ENCODE measurements at regions not wholly inside any gene's neighbourhood (a gene's known extent, or its start where the extent isn't known, plus 50 kb on each side); places are given as distances from the start of the nearest gene placed in this dataset.

DNA sequence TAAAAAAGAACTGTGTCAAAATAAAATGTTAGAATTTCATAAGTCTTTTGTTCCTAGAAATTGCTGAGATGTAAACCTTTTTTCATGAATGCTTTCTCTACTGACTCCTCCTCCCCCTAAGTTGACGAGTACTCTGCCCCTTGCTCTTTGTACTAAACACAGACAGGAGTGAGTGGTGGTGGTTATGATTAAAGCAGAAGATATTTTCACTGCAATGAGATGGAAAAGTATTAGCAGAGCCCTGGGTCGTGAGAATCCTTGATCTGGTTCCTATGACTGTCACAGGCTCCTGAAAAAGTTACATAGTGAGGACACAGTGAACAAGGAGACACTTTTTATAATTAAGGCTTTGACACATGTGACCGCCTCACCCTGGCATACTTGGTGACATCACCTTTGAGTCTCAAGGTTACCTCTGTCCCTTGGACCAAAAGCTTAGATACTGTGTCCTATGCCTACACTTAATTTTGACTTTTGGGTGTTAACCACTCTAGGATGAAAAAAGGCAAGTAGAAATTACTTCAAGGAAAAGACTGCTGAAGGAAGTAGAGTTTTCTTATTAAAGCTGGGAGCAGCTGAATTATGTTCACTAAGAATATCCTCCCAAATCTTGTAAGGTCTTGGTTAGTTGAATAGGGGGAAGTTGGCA lies 130.4 kb upstream of the LYSMD4 start:
- ChIA-PET CTCF (no interaction called here), POLR2A (no interaction called here)
- DNase-seq (no peak), ATAC-seq (ENCODE audit: poor library complexity) (no peak)
- Histone ChIP-seq H3K9me3 (ENCODE audit: control insufficient read depth in 1 of 2, insufficient read depth in 1 of 2, low read length in 2 of 2) (no peaks in the 10 kb centered on the region), H3K4me1 (ENCODE audit: insufficient read depth, low read length) (no peaks in the 10 kb centered on the region), H3K4me3 (ENCODE audit: low read length) (no peak overlapping the region), H3K36me3 (ENCODE audit: insufficient read depth, low read length) (no peaks in the 10 kb centered on the region), H3K27me3 (ENCODE audit: control insufficient read depth in 1 of 2, insufficient read depth in 2 of 2, low read length in 2 of 2) (no peaks in the 10 kb centered on the region), H3K27ac (ENCODE audit: low read depth in 1 of 2, low read length in 2 of 2) (no peak overlapping the region)
- Mint-ChIP-seq H3K4me3 (no peak overlapping the region), H3K9me3 (no peaks in the 10 kb centered on the region), H3K4me1 (ENCODE audit: low read depth) (no peaks in the 10 kb centered on the region), H3K27me3 (no peaks in the 10 kb centered on the region), H3K27ac (no peak overlapping the region), H3K36me3 (ENCODE audit: low read depth) (no peaks in the 10 kb centered on the region)
- TF ChIP-seq, protein P1, sequence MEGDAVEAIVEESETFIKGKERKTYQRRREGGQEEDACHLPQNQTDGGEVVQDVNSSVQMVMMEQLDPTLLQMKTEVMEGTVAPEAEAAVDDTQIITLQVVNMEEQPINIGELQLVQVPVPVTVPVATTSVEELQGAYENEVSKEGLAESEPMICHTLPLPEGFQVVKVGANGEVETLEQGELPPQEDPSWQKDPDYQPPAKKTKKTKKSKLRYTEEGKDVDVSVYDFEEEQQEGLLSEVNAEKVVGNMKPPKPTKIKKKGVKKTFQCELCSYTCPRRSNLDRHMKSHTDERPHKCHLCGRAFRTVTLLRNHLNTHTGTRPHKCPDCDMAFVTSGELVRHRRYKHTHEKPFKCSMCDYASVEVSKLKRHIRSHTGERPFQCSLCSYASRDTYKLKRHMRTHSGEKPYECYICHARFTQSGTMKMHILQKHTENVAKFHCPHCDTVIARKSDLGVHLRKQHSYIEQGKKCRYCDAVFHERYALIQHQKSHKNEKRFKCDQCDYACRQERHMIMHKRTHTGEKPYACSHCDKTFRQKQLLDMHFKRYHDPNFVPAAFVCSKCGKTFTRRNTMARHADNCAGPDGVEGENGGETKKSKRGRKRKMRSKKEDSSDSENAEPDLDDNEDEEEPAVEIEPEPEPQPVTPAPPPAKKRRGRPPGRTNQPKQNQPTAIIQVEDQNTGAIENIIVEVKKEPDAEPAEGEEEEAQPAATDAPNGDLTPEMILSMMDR (IDR thresholded peaks at IDR 0.05) = no peak
- intact Hi-C loops (cut with DNase I, micrococcal nuclease) = no loop called here

DNA sequence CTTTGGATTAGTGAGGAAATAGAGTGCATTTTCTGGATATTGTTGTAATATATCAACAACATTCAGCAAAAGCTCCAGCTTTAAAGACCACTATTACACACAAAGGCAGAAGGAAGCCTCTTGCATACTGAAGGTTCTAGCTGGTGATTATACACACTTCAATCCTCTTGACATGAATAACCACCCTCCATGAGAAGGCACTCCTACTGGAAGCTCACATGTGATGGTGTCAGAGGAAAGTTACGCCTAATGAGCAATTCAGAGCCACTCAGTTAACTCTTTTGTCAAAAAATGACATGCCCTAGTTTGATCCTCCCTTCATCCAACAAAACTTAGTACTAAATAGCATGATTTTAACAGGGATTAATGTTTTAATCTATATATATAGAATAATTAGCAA lies 124.6 kb upstream of the LYSMD4 start:
- TF ChIP-seq, protein P1 (IDR thresholded peaks at IDR 0.05) = no peak
- intact Hi-C loops (cut with DNase I, micrococcal nuclease) = no loop called here
- no peaks in the 10 kb centered on the region for H3K27me3 ChIP-seq (ENCODE audit: control insufficient read depth in 1 of 2, insufficient read depth in 2 of 2, low read length in 2 of 2)
- ATAC-seq (ENCODE audit: poor library complexity) = no peak
- no peaks in the 10 kb centered on the region for H3K9me3 ChIP-seq (ENCODE audit: control insufficient read depth in 1 of 2, insufficient read depth in 1 of 2, low read length in 2 of 2)
- Mint-ChIP-seq H3K27me3 (no peaks in the 10 kb centered on the region), H3K27ac (no peak overlapping the region), H3K36me3 (ENCODE audit: low read depth) (no peaks in the 10 kb centered on the region), H3K9me3 (no peaks in the 10 kb centered on the region), H3K4me1 (ENCODE audit: low read depth) (no peaks in the 10 kb centered on the region), H3K4me3 (no peak overlapping the region)
- ChIA-PET CTCF (no interaction called here), POLR2A (no interaction called here)
- no peaks in the 10 kb centered on the region for H3K4me1 ChIP-seq (ENCODE audit: insufficient read depth, low read length)
- no peak for DNase-seq
- no peaks in the 10 kb centered on the region for H3K36me3 ChIP-seq (ENCODE audit: insufficient read depth, low read length)
- H3K27ac ChIP-seq (ENCODE audit: low read depth in 1 of 2, low read length in 2 of 2) = no peak overlapping the region
- H3K4me3 ChIP-seq (ENCODE audit: low read length) = no peak overlapping the region

DNA sequence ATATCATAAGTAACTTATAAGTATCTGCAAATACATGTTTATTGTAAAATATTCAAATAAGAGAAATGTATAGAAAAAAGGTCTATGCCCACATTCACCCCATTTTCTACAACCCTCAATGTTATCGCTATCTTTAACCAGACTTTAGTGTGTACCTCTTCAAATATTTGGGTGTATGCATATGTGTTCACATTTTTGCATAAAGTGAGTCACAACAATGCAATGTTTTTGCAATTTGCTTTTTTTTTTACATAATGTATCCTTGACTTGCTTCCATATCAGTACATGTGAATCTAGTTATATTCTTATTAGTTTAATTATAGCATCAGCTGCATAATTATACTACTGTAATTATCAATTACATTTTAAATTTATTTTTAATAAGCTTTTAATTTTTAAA lies 117.3 kb upstream of the LYSMD4 start:
- H3K4me1 Mint-ChIP-seq (ENCODE audit: low read depth) = no peaks in the 10 kb centered on the region
- no peak overlapping the region for H3K27ac ChIP-seq (ENCODE audit: low read depth in 1 of 2, low read length in 2 of 2)
- H3K27me3 Mint-ChIP-seq = no peaks in the 10 kb centered on the region
- ChIA-PET POLR2A (no interaction called here), CTCF (no interaction called here)
- no peaks in the 10 kb centered on the region for H3K36me3 ChIP-seq (ENCODE audit: insufficient read depth, low read length)
- no peak overlapping the region for H3K4me3 ChIP-seq (ENCODE audit: low read length)
- no peaks in the 10 kb centered on the region for H3K36me3 Mint-ChIP-seq (ENCODE audit: low read depth)
- ATAC-seq (ENCODE audit: poor library complexity) (no peak), DNase-seq (no peak)
- no peak overlapping the region for H3K4me3 Mint-ChIP-seq
- H3K9me3 ChIP-seq (ENCODE audit: control insufficient read depth in 1 of 2, insufficient read depth in 1 of 2, low read length in 2 of 2) = no peaks in the 10 kb centered on the region
- intact Hi-C loops (cut with DNase I, micrococcal nuclease) = no loop called here
- no peaks in the 10 kb centered on the region for H3K4me1 ChIP-seq (ENCODE audit: insufficient read depth, low read length)
- H3K27ac Mint-ChIP-seq = no peak overlapping the region
- no peaks in the 10 kb centered on the region for H3K27me3 ChIP-seq (ENCODE audit: control insufficient read depth in 1 of 2, insufficient read depth in 2 of 2, low read length in 2 of 2)
- TF ChIP-seq, protein P1 (IDR thresholded peaks at IDR 0.05) = no peak
- H3K9me3 Mint-ChIP-seq = no peaks in the 10 kb centered on the region
